GM23248 (cell line): ENCODE measurements at regions not wholly inside any gene's neighbourhood (a gene's known extent, or its start where the extent isn't known, plus 50 kb on each side); places are given as distances from the start of the nearest gene placed in this dataset.

Experiments
- EZH2 ChIP-seq: fragments of 200-600 bp; sonication (generic); IDR thresholded peaks from 2 replicates; pipeline ENCODE4 v1.6.1; 2018; ENCODE audit warnings: antibody characterized with exemption, mild to moderate bottlenecking; ENCODE audit not compliant: insufficient read depth, poor library complexity, severe bottlenecking
- EZH2phosphoT487 ChIP-seq: fragments of 200-600 bp; sonication (generic); IDR thresholded peaks from 2 replicates; pipeline ENCODE4 v1.6.1; 2018; ENCODE audit warnings: antibody characterized with exemption, moderate library complexity, mild to moderate bottlenecking, low read depth; ENCODE audit not compliant: insufficient read depth

GRCh38 chr18:55658598-55658997, 70.6 kb upstream of the TCF4 start:
- TF ChIP-seq EZH2 (no peak), EZH2phosphoT487 (no peak)
